ENCODE measurements at regions not wholly inside any gene's neighbourhood (a gene's known extent, or its start where the extent isn't known, plus 50 kb on each side); places are given as distances from the start of the nearest gene placed in this dataset.

GRCh38 chr2:10201201-10201600 lies 78.7 kb downstream of the RRM2 start:
- no peak overlapping the region for H3K4me3 ChIP-seq (ENCODE audit: low read depth, low read length)
- TF ChIP-seq CTCF (IDR thresholded peaks at IDR 0.05; ENCODE audit: control insufficient read depth, extremely low read depth, insufficient read depth) = no peak
- no peak for DNase-seq (ENCODE audit: low read depth)

GRCh38 chr2:10202131-10202665 lies 79.7 kb downstream of the RRM2 start:
- H3K4me3 ChIP-seq (ENCODE audit: low read depth, low read length) = no peak overlapping the region
- no peak for TF ChIP-seq CTCF (IDR thresholded peaks at IDR 0.05; ENCODE audit: control insufficient read depth, extremely low read depth, insufficient read depth)
- no peak for DNase-seq (ENCODE audit: low read depth)

GRCh38 chr2:10204326-10205161 lies 82.0 kb downstream of the RRM2 start:
- DNase-seq (ENCODE audit: low read depth) = no peak
- H3K4me3 ChIP-seq (ENCODE audit: low read depth, low read length) = no peak overlapping the region
- no peak for TF ChIP-seq CTCF (IDR thresholded peaks at IDR 0.05; ENCODE audit: control insufficient read depth, extremely low read depth, insufficient read depth)

GRCh38 chr2:10205162-10205475 lies 82.6 kb downstream of the RRM2 start:
- DNase-seq (ENCODE audit: low read depth) = no peak
- no peak for TF ChIP-seq CTCF (IDR thresholded peaks at IDR 0.05; ENCODE audit: control insufficient read depth, extremely low read depth, insufficient read depth)

GRCh38 chr2:10208736-10209135 lies 86.2 kb downstream of the RRM2 start:
- DNase-seq (ENCODE audit: low read depth) = no peak
- TF ChIP-seq CTCF (IDR thresholded peaks at IDR 0.05; ENCODE audit: control insufficient read depth, extremely low read depth, insufficient read depth) = no peak
- no peak overlapping the region for H3K4me3 ChIP-seq (ENCODE audit: low read depth, low read length)

More at GRCh38 chr2:10205162-10205475, 82.6 kb downstream of the RRM2 start:
- no peak overlapping the region for H3K4me3 ChIP-seq (ENCODE audit: low read depth, low read length)

GRCh38 chr2:10209406-10209935 lies 86.9 kb downstream of the RRM2 start:
- no peak for TF ChIP-seq CTCF (IDR thresholded peaks at IDR 0.05; ENCODE audit: control insufficient read depth, extremely low read depth, insufficient read depth)
- no peak overlapping the region for H3K4me3 ChIP-seq (ENCODE audit: low read depth, low read length)
- DNase-seq (ENCODE audit: low read depth) = no peak

All from LNCaP clone FGC (cell line).